Parathyroid adenoma (tissue), 2 donors: ENCODE measurements at regions not wholly inside any gene's neighbourhood (a gene's known extent, or its start where the extent isn't known, plus 50 kb on each side); places are given as distances from the start of the nearest gene placed in this dataset.

Experiments used
- H2AFZ ChIP-seq: fragments of 300-600 bp; sonication (generic); one replicate; pipeline ENCODE4 v1.7.0; 2017; ENCODE audit warnings: antibody characterized with exemption, mild to moderate bottlenecking
- H3K27ac ChIP-seq: fragments of 300-600 bp; sonication (generic); one replicate; pipeline ENCODE4 v1.7.0; 2017
- H3K27me3 ChIP-seq: fragments of 300-600 bp; sonication (generic); one replicate; pipeline ENCODE4 v1.7.0; 2017; ENCODE audit warnings: low read length; ENCODE audit not compliant: control insufficient read depth, insufficient read depth
- H3K36me3 ChIP-seq: fragments of 300-600 bp; sonication (generic); one replicate; pipeline ENCODE4 v1.7.0; 2017; ENCODE audit warnings: low read length; ENCODE audit not compliant: control insufficient read depth, insufficient read depth
- H3K4me1 ChIP-seq: fragments of 300-600 bp; sonication (generic); one replicate; pipeline ENCODE4 v1.7.0; 2017; ENCODE audit warnings: control low read depth
- H3K4me2 ChIP-seq: fragments of 300-600 bp; sonication (generic); one replicate; pipeline ENCODE4 v1.7.0; 2017; ENCODE audit warnings: low read length
- H3K4me3 ChIP-seq: fragments of 300-600 bp; sonication (generic); one replicate; pipeline ENCODE4 v1.7.0; 2017; ENCODE audit warnings: low read depth, low read length
- H3K79me2 ChIP-seq: fragments of 300-600 bp; sonication (generic); one replicate; pipeline ENCODE4 v1.7.0; 2017; ENCODE audit warnings: control low read depth
- H3K9ac ChIP-seq: fragments of 300-600 bp; sonication (generic); one replicate; pipeline ENCODE4 v1.7.0; 2017; ENCODE audit warnings: mild to moderate bottlenecking
- H3K9me3 ChIP-seq: fragments of 300-600 bp; sonication (generic); one replicate; pipeline ENCODE4 v1.7.0; 2017; ENCODE audit warnings: low read length; ENCODE audit not compliant: control insufficient read depth
- CTCF ChIP-seq: fragments of 300-600 bp; sonication (generic); IDR thresholded peaks from one replicate; pipeline ENCODE4 v1.7.0; 2017; ENCODE audit warnings: antibody characterized with exemption, mild to moderate bottlenecking
- donor health status: primary hyperparathyroidism.

- no peaks in the 10 kb centered on the region for H3K79me2 ChIP-seq
- H3K27ac ChIP-seq = no peak overlapping the region
- H3K36me3 ChIP-seq = no peaks in the 10 kb centered on the region
- TF ChIP-seq CTCF = no peak
- H3K9ac ChIP-seq = no peak overlapping the region
- H3K27me3 ChIP-seq = no peaks in the 10 kb centered on the region
- H3K4me3 ChIP-seq = no peak overlapping the region
- H3K4me1 ChIP-seq = no peaks in the 10 kb centered on the region
- H2AFZ ChIP-seq = no peak overlapping the region
- no peaks in the 10 kb centered on the region for H3K9me3 ChIP-seq
- H3K4me2 ChIP-seq = no peak overlapping the region
Observed at GRCh38 chr5:117271656-117272055, 697.0 kb upstream of the SEMA6A start.

GRCh38 chr5:117266280-117266679 lies 691.7 kb upstream of the SEMA6A start:
- Histone ChIP-seq H3K27me3 (no peaks in the 10 kb centered on the region), H3K4me2 (no peak overlapping the region), H3K36me3 (no peaks in the 10 kb centered on the region), H3K9ac (no peak overlapping the region), H3K27ac (no peak overlapping the region), H3K4me3 (no peak overlapping the region), H3K4me1 (no peaks in the 10 kb centered on the region), H3K79me2 (no peaks in the 10 kb centered on the region), H2AFZ (no peak overlapping the region), H3K9me3 (no peaks in the 10 kb centered on the region)
- TF ChIP-seq CTCF = no peak

- Histone ChIP-seq H3K4me2 (no peak overlapping the region), H3K9me3 (no peaks in the 10 kb centered on the region), H3K9ac (no peak overlapping the region), H3K27me3 (no peaks in the 10 kb centered on the region), H3K4me3 (no peak overlapping the region), H3K4me1 (no peaks in the 10 kb centered on the region), H3K27ac (no peak overlapping the region), H3K79me2 (no peaks in the 10 kb centered on the region), H2AFZ (no peak overlapping the region), H3K36me3 (no peaks in the 10 kb centered on the region)
- no peak for TF ChIP-seq CTCF
Observed at GRCh38 chr5:117263231-117263630, 688.6 kb upstream of the SEMA6A start.

- no peak overlapping the region for H3K4me3 ChIP-seq
- H3K4me2 ChIP-seq = no peak overlapping the region
- H3K36me3 ChIP-seq = no peaks in the 10 kb centered on the region
- no peaks in the 10 kb centered on the region for H3K27me3 ChIP-seq
- H3K79me2 ChIP-seq = no peaks in the 10 kb centered on the region
- no peak overlapping the region for H3K9ac ChIP-seq
- no peak for TF ChIP-seq CTCF
- no peak overlapping the region for H2AFZ ChIP-seq
- no peaks in the 10 kb centered on the region for H3K4me1 ChIP-seq
- no peaks in the 10 kb centered on the region for H3K9me3 ChIP-seq
- H3K27ac ChIP-seq = no peak overlapping the region
Observed at GRCh38 chr5:117262572-117263131, 688.0 kb upstream of the SEMA6A start.

GRCh38 chr5:117261948-117262571 lies 687.4 kb upstream of the SEMA6A start:
- Histone ChIP-seq H3K36me3 (no peaks in the 10 kb centered on the region), H3K4me2 (no peak overlapping the region), H2AFZ (no peak overlapping the region), H3K9ac (no peak overlapping the region), H3K27me3 (no peaks in the 10 kb centered on the region), H3K4me1 (no peaks in the 10 kb centered on the region), H3K9me3 (no peaks in the 10 kb centered on the region), H3K27ac (no peak overlapping the region), H3K4me3 (no peak overlapping the region), H3K79me2 (no peaks in the 10 kb centered on the region)
- no peak for TF ChIP-seq CTCF
